ENCODE measurements at regions not wholly inside any gene's neighbourhood (a gene's known extent, or its start where the extent isn't known, plus 50 kb on each side); places are given as distances from the start of the nearest gene placed in this dataset.

DNA sequence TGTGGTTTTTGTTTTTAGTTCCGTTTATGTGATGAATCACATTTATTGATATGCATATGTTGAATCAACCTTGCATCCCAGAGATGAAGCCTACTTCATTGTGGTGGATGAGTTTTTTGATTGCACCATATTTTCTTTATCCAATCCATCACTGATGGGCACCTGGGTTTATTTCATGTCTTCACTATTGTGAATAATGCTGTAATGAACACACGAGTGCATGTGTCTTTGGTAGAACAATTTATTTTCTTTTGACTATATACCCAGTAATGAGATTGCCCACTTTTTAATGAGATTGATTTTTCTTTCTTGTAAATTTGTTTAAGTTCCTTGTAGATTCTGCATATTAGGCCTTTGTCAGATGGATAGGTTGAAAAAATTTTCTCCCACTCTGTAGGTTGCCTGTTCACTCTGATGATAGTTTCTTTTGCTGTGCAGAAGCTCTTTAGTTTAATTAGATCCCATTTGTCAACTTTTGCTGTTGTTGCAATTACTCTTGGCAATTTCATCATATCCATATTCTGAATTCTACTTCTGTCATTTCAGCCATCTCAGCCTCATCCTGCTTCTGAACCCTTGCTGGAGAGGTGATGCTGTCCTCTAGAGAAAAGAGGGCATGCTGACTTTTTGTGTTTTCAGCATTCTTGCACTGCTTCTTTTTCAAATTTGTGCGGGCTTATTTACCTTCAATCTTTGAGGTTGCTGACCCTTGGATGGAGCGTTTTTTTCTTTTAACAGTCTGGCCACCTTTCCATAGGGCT lies 96.2 kb upstream of the CTAGE1 start:
- 90% methylated on average over 4 of the region's 4 CpGs for WGBS
- Histone ChIP-seq H3K36me3 (no peaks in the 10 kb centered on the region), H3K9me3 (no peaks in the 10 kb centered on the region), H3K27me3 (no peaks in the 10 kb centered on the region), H3K27ac (replicated peaks in 1 of 4) (no peak overlapping the region), H3K4me1 (no peaks in the 10 kb centered on the region), H3K4me3 (no peak overlapping the region)
- TF ChIP-seq POLR2AphosphoS5 (IDR thresholded peaks at IDR 0.05) (no peak), POLR2A (IDR thresholded peaks at IDR 0.05; ENCODE audit: low read depth) (no peak), EP300 (IDR thresholded peaks at IDR 0.05) (no peak)
- TF ChIP-seq, protein P1, sequence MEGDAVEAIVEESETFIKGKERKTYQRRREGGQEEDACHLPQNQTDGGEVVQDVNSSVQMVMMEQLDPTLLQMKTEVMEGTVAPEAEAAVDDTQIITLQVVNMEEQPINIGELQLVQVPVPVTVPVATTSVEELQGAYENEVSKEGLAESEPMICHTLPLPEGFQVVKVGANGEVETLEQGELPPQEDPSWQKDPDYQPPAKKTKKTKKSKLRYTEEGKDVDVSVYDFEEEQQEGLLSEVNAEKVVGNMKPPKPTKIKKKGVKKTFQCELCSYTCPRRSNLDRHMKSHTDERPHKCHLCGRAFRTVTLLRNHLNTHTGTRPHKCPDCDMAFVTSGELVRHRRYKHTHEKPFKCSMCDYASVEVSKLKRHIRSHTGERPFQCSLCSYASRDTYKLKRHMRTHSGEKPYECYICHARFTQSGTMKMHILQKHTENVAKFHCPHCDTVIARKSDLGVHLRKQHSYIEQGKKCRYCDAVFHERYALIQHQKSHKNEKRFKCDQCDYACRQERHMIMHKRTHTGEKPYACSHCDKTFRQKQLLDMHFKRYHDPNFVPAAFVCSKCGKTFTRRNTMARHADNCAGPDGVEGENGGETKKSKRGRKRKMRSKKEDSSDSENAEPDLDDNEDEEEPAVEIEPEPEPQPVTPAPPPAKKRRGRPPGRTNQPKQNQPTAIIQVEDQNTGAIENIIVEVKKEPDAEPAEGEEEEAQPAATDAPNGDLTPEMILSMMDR (IDR thresholded peaks at IDR 0.05) = no peak
- intact Hi-C loops (cut with DNase I) = no loop called here
- no peak for DNase-seq (ENCODE audit: extremely low spot score)

DNA sequence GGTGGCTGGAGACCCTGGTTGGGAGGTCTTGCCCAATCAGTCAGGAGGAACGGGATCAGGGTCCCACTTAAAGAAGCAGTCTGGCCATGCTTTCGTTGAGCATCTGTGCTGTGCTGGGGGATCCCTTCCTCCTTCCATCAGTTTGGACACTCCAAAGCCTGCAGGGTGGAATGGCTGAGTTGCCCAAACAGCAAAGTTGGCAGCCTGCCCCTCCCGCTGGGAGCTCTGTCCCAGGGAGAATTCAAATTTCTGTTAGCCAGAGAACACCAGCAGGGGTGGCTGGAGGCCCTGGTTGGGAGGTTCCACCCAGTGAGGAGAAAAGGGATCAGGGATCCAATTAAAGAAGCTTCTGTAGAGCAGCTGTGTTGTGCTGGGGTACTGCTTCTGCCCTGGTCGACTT lies 96.9 kb upstream of the CTAGE1 start:
- H3K27me3 ChIP-seq = no peaks in the 10 kb centered on the region
- no peaks in the 10 kb centered on the region for H3K4me1 ChIP-seq
- no peak overlapping the region for H3K4me3 ChIP-seq
- 90% methylated on average over 2 of the region's 4 CpGs for WGBS
- DNase-seq (ENCODE audit: extremely low spot score) = no peak
- no peaks in the 10 kb centered on the region for H3K36me3 ChIP-seq
- TF ChIP-seq, protein P1 (IDR thresholded peaks at IDR 0.05) = no peak
- TF ChIP-seq POLR2AphosphoS5 (IDR thresholded peaks at IDR 0.05) (no peak), POLR2A (IDR thresholded peaks at IDR 0.05; ENCODE audit: low read depth) (no peak), EP300 (IDR thresholded peaks at IDR 0.05) (no peak)
- no peak overlapping the region for H3K27ac ChIP-seq (replicated peaks in 1 of 4)
- H3K9me3 ChIP-seq = no peaks in the 10 kb centered on the region
- intact Hi-C loops (cut with DNase I) = no loop called here

GRCh38 chr18:22515250-22515649 lies 97.5 kb upstream of the CTAGE1 start:
- no peaks in the 10 kb centered on the region for H3K36me3 ChIP-seq
- no peaks in the 10 kb centered on the region for H3K4me1 ChIP-seq
- no peaks in the 10 kb centered on the region for H3K9me3 ChIP-seq
- H3K4me3 ChIP-seq = no peak overlapping the region
- intact Hi-C loops (cut with DNase I) = no loop called here
- no peak overlapping the region for H3K27ac ChIP-seq (replicated peaks in 1 of 4)
- peak; percentile 47 for DNase-seq (ENCODE audit: extremely low spot score)
- H3K27me3 ChIP-seq = no peaks in the 10 kb centered on the region
- WGBS = 95% methylated on average over 9 of the region's 9 CpGs
- TF ChIP-seq POLR2A (IDR thresholded peaks at IDR 0.05; ENCODE audit: low read depth) = no peak
- TF ChIP-seq, protein P1 (IDR thresholded peaks at IDR 0.05) = no peak
- no peak for TF ChIP-seq POLR2AphosphoS5 (IDR thresholded peaks at IDR 0.05)
- TF ChIP-seq EP300 (IDR thresholded peaks at IDR 0.05) = no peak

DNA sequence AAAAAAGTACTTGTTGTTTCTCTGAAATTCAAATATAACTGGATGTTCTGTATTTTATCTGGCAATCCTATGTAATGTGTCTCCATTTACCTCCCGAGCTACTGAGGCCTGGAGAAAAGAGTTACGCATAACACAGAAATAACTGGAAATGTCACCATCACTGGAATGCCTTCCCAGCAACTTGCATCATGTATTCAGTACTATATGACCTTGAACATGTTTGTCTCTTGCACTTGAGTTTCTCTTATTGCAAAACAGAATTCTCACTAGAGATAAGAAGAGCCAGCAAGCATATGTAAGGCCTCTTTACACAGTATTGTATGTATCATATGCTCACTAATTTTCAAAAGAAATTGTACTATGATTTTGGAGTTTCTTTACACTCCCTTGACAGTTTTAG lies 99.6 kb upstream of the CTAGE1 start:
- Histone ChIP-seq H3K4me3 (no peak overlapping the region), H3K27me3 (no peaks in the 10 kb centered on the region)

More for the DNA sequence above, 99.6 kb upstream of the CTAGE1 start:
- Histone ChIP-seq H3K36me3 (no peaks in the 10 kb centered on the region), H3K27ac (replicated peaks in 1 of 4) (no peak overlapping the region), H3K4me1 (peaks cover 0 to 5% (median 2%) of the 10 kb centered on the region in 4 donors), H3K9me3 (no peaks in the 10 kb centered on the region)
- intact Hi-C loops (cut with DNase I) = no loop called here
- TF ChIP-seq POLR2A (IDR thresholded peaks at IDR 0.05; ENCODE audit: low read depth) (no peak), POLR2AphosphoS5 (IDR thresholded peaks at IDR 0.05) (no peak), EP300 (IDR thresholded peaks at IDR 0.05) (no peak)
- TF ChIP-seq, protein P1 (IDR thresholded peaks at IDR 0.05) = no peak
- WGBS = 81% methylated on average over 2 of the region's 2 CpGs
- no peak for DNase-seq (ENCODE audit: extremely low spot score)
